Fibroblast of lung (primary cell): ENCODE measurements at regions not wholly inside any gene's neighbourhood (a gene's known extent, or its start where the extent isn't known, plus 50 kb on each side); places are given as distances from the start of the nearest gene placed in this dataset.

Experiments
- DNase-seq, 2 donors: peaks; one replicate each; pipeline versions ENCODE4 v3.0.0 to v3.0.0-alpha.2; 2010; ENCODE audit warnings: low read depth in 2 of 2
- H2AFZ ChIP-seq: 2 replicates; pipeline ENCODE4 v1.5.1; 2012; ENCODE audit warnings: low read length, control low read depth, inconsistent platforms
- H3K27ac ChIP-seq: 2 replicates; pipeline ENCODE4 v1.5.1; 2011; ENCODE audit warnings: low read length, control low read depth; ENCODE audit not compliant: insufficient read depth
- H3K27me3 ChIP-seq: 2 replicates; pipeline ENCODE4 v1.5.1; 2011; ENCODE audit warnings: mild to moderate bottlenecking, low read length; ENCODE audit not compliant: control insufficient read depth, insufficient read depth
- H3K36me3 ChIP-seq: 2 replicates; pipeline ENCODE4 v1.5.1; 2011; ENCODE audit warnings: low read length; ENCODE audit not compliant: control insufficient read depth, insufficient read depth
- H3K4me1 ChIP-seq: 2 replicates; pipeline ENCODE4 v1.5.1; 2011; ENCODE audit warnings: low read length; ENCODE audit not compliant: control insufficient read depth, insufficient read depth; ENCODE audit errors: extremely low read depth
- H3K4me2 ChIP-seq: 2 replicates; pipeline ENCODE4 v1.5.1; 2011; ENCODE audit warnings: low read length, control low read depth; ENCODE audit not compliant: insufficient read depth; ENCODE audit errors: extremely low read depth
- H3K4me3 ChIP-seq, 4 experiments: fragments of 200-600 bp in 1 of 4; sonication (generic) in 1 of 4; replicated peaks in 1 of 4; 2 replicates each; pipeline ENCODE4 v1.5.1; 2011 to 2016; ENCODE audit warnings: low read length in 4 of 4, low read depth in 3 of 4, mild to moderate bottlenecking in 3 of 4, control low read depth in 2 of 4, inconsistent platforms in 1 of 4, mixed read lengths in 1 of 4; ENCODE audit not compliant: insufficient read depth in 1 of 4; ENCODE audit errors: control extremely low read depth in 1 of 4
- H3K79me2 ChIP-seq: 2 replicates; pipeline ENCODE4 v1.5.1; 2012; ENCODE audit warnings: mild to moderate bottlenecking, low read length, inconsistent platforms; ENCODE audit not compliant: control insufficient read depth, insufficient read depth
- H3K9ac ChIP-seq: 2 replicates; pipeline ENCODE4 v1.5.1; 2011; ENCODE audit warnings: mild to moderate bottlenecking, low read length, control low read depth; ENCODE audit not compliant: insufficient read depth
- H3K9me3 ChIP-seq: 2 replicates; pipeline ENCODE4 v1.5.1; 2012; ENCODE audit warnings: low read depth, low read length; ENCODE audit not compliant: control insufficient read depth, insufficient read depth
- H4K20me1 ChIP-seq: 2 replicates; pipeline ENCODE4 v1.5.1; 2011; ENCODE audit warnings: low read length; ENCODE audit not compliant: control insufficient read depth, insufficient read depth; ENCODE audit errors: extremely low read depth
- CTCF ChIP-seq, 2 donors: IDR thresholded peaks in 1 of 2; conservative IDR thresholded peaks in 1 of 2; 1 replicate in 1 of 2; 2 replicates in 1 of 2; pipeline ENCODE4 v1.5.1; 2011 to 2012; ENCODE audit warnings: low read length in 2 of 2, control low read depth in 1 of 2, inconsistent platforms in 1 of 2, low read depth in 1 of 2, mild to moderate bottlenecking in 1 of 2
- EZH2 ChIP-seq: IDR thresholded peaks from 2 replicates; pipeline ENCODE4 v1.5.1; 2012; ENCODE audit warnings: low read length, control low read depth, mild to moderate bottlenecking; ENCODE audit errors: missing control alignments

GRCh38 chr4:100086766-100087431, 103.4 kb downstream of the DDIT4L start:
- no peaks in the 10 kb centered on the region for H3K27me3 ChIP-seq
- H3K4me1 ChIP-seq = no peaks in the 10 kb centered on the region
- H3K36me3 ChIP-seq = no peaks in the 10 kb centered on the region
- H3K9me3 ChIP-seq = no peaks in the 10 kb centered on the region
- no peak overlapping the region for H3K9ac ChIP-seq
- H4K20me1 ChIP-seq = no peaks in the 10 kb centered on the region
- DNase-seq = no peak
- H3K27ac ChIP-seq = no peak overlapping the region
- no peak overlapping the region for H3K4me2 ChIP-seq
- no peaks in the 10 kb centered on the region for H3K79me2 ChIP-seq
- H2AFZ ChIP-seq = no peak overlapping the region
- no peak overlapping the region for H3K4me3 ChIP-seq
- TF ChIP-seq CTCF (conservative IDR thresholded peaks at IDR 0.05 in 1 of 2, IDR thresholded peaks at IDR 0.05 in 1 of 2; ENCODE audit: low read depth in 1 of 2, low read length in 2 of 2) (no peak), EZH2 (no peak)

- TF ChIP-seq CTCF (conservative IDR thresholded peaks at IDR 0.05 in 1 of 2, IDR thresholded peaks at IDR 0.05 in 1 of 2; ENCODE audit: low read depth in 1 of 2, low read length in 2 of 2) (no peak), EZH2 (no peak)
- no peaks in the 10 kb centered on the region for H3K36me3 ChIP-seq
- H4K20me1 ChIP-seq = no peaks in the 10 kb centered on the region
- H3K4me3 ChIP-seq = no peak overlapping the region
- no peak for DNase-seq
- no peak overlapping the region for H3K27ac ChIP-seq
- no peaks in the 10 kb centered on the region for H3K79me2 ChIP-seq
- H3K9ac ChIP-seq = no peak overlapping the region
- H3K4me1 ChIP-seq = no peaks in the 10 kb centered on the region
- H3K9me3 ChIP-seq = no peaks in the 10 kb centered on the region
- H3K27me3 ChIP-seq = no peaks in the 10 kb centered on the region
- no peak overlapping the region for H3K4me2 ChIP-seq
- no peak overlapping the region for H2AFZ ChIP-seq
Measured at GRCh38 chr4:100084892-100085291, 105.4 kb downstream of the DDIT4L start.

GRCh38 chr4:100083289-100083688, 107.0 kb downstream of the DDIT4L start:
- no peaks in the 10 kb centered on the region for H3K36me3 ChIP-seq
- TF ChIP-seq EZH2 (no peak), CTCF (conservative IDR thresholded peaks at IDR 0.05 in 1 of 2, IDR thresholded peaks at IDR 0.05 in 1 of 2; ENCODE audit: low read depth in 1 of 2, low read length in 2 of 2) (no peak)
- H3K4me2 ChIP-seq = no peak overlapping the region
- no peak overlapping the region for H3K4me3 ChIP-seq
- H3K27ac ChIP-seq = no peak overlapping the region
- H3K9me3 ChIP-seq = no peaks in the 10 kb centered on the region
- no peaks in the 10 kb centered on the region for H3K4me1 ChIP-seq
- no peak for DNase-seq
- no peak overlapping the region for H2AFZ ChIP-seq
- no peaks in the 10 kb centered on the region for H3K27me3 ChIP-seq
- no peak overlapping the region for H3K9ac ChIP-seq
- no peaks in the 10 kb centered on the region for H3K79me2 ChIP-seq
- H4K20me1 ChIP-seq = no peaks in the 10 kb centered on the region
